HG03520 (cell line): ENCODE measurements at regions not wholly inside any gene's neighbourhood (a gene's known extent, or its start where the extent isn't known, plus 50 kb on each side); places are given as distances from the start of the nearest gene placed in this dataset.

ENCODE experiments used
- ATAC-seq: cut with Tn5 transposase; IDR thresholded peaks from one replicate; pipeline ENCODE4 v1.9.1; 2021; ENCODE audit warnings: mild to moderate bottlenecking, moderate library complexity; ENCODE audit not compliant: unreplicated experiment

DNA sequence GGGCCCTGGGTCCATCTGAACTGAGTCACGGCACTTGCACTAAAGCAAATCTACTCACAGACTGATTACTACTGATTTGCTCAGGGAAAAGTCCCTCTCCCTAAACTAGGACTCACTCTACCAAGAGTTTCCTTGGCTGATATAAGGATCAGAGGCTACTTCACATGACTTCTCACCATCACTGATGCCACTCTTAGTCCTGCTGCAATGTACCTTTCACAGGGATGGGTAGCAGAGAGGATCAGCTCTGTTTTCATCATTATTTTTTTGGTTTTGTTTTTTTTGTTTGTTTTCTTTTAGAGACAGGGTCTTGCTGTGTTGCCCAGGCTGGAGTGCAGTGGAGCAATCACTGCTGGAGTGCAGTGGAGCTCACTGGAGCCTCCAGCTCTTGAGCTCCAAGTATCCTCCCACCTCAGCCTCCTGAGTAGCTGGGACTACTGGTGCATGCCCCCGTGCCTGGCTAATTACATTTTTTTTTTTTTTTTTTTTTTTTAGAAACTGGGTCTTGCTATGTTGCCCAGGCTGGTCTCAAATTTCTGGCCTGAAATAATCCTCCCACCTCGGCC lies 200.6 kb downstream of the JCAD start:
- ATAC-seq = no peak

DNA sequence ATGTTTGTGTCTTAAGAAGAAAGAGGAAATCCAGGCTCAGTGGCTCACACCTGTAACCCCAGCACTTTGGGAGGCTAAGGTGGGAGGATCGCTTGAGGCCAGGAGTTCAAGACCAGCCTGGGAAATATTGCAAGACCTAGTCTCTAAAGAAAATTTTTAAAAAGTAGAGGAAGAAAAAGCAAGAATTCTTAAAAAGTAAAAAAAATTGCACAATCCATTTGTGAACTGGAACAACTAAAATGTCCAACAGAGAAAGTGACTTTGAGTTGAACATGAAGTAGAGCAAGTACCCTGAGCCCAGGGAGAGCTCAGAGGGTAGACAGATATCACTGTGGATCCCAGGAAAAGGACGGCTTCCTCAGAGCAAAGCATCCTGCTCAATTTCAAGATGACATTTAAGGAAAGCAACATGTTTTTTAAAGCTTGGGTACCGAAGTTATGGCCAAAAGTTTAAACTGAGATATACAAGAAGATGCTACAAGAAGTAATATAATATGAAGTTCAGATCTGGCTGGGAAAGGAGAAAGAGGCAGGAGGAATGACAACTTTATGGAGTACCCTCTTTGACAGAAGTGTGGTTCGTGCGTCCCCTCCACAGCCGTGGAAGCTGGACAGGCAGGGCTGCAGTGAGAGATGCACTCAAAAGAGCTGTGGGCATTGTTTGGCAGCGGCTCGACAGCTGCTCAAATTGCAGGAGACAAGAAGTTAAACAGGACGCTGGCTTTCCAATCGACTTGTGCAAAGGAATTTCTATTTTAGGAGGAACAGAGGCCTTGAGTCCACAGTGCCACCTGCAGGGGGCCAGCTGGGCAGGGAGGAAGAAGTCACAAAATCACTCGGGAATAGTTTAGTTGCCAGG lies 201.3 kb downstream of the JCAD start:
- ATAC-seq = no peak

DNA sequence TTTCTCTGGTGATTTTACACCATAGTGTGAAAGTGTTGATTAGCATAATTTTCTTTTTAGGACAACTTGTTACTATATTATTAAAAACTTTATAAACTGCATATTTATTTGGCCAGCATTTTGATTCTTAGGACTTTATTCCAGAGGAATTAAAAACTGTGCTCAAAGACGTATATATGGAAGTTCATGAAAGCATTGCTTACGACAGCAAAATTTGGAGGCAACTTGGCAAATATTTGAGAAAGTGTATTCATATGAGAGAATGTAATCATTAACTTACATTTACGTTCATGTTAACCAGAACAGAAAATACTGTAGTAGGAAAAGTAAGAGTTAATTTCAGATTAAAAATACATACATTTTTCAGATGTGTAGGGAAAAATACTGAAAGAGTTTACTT lies 203.1 kb downstream of the JCAD start:
- no peak for ATAC-seq

DNA sequence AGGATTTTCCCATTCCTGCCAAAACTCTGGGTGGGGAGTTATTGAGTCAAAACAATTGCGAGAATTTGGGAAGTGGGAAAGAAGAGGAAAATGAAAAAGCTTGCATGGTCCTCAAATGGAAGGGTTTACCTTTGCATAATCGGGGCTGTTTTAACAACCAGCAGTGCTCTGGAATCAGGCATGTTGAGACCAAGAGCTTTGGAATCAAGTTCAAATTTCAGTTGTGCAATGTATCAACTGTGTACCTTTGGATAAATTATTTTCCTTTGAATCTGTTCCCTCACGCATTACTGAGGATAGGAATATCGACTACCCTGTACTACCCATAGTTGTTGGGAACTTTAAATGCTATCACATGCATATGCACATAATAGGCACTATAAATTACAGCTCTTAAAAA lies 205.5 kb downstream of the JCAD start:
- ATAC-seq = no peak

DNA sequence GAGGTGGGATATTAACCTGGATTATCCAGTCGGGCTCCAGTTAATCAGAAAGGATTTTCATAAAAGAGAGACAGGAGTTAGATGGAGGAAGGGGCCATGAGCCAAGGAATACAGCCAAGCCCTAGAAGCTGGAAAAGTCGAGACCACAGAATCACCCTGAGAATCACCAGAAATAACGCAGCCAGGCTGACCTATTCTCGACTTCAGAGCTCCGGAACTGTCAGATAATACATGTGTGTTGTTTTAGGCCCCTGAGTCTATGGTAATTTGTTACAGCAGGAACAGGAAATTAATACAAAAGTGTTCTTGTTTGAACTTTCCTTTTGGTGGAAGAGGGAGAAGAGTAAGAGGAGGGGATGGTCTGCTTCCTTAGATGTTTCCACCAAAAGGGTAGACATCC lies 208.1 kb downstream of the JCAD start:
- no peak for ATAC-seq

DNA sequence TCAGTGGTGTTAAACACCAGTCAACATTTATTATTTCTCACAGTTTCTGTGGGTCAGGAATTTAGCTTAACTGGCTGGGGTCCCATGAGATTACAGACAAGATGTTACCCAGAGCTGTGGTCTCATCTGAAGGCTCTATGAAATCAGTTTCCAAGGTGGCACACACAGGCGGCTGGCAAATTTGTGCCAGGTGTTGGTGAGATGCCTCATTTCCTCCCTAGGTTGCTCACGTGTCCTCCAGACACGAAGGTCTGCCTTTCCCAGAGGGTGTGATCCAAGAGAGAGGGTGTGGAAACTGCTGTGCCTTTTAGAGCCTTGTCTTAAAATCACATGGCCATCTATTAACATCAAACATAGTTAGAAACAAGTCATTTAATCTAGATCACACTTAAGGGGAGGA lies 209.0 kb downstream of the JCAD start:
- ATAC-seq = no peak

DNA sequence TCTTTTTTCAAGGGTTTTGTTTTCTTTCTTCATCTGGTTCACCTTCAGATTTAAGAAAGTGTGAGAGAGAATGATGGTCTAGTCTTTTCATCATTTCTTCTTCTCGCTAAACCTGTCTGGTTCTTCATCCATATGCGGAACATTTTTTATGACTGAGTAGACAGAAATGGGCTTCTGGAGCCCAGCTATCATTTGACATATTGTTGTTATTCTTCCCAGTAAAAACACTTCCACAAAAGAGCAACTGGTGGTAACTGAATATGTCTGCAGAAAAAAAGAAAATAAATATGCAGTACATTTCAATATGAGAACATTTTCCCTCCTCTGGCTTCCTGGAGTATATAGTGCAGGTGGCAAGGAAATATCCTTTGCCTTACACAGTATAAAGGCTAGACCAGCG lies 209.5 kb downstream of the JCAD start:
- no peak for ATAC-seq

DNA sequence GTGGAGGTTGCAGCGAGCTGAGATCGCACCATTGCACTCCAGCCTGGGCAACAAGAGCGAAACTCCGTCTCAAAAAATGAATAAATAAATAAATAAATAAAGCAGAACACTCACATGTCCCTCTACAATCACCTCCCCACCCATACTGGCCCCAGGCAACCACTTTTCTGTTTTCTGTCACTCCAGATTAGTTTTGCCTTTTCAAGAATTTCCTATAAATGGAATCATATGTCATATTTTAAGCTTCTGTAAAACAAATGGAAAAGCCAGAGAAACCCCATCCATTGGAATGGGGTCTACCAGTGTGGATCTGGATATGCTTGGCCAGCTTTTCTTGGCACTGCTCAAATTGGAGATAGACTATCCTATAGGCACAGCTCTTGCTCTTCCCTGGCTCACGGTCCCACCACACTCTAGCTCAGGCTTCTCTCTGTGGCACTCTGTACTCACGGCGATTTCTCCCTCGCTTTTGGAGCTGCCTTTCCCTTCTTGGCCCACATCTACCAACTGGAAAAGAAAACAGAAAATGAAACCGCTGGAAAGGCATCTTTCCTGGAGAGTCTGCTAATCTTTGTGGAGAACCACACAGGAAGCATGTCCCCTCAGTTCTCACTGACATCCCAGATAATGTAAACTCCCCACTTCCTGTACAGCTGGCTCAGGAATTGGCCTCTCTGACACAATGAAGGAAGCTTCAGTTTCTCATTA lies 210.1 kb downstream of the JCAD start:
- no peak for ATAC-seq

DNA sequence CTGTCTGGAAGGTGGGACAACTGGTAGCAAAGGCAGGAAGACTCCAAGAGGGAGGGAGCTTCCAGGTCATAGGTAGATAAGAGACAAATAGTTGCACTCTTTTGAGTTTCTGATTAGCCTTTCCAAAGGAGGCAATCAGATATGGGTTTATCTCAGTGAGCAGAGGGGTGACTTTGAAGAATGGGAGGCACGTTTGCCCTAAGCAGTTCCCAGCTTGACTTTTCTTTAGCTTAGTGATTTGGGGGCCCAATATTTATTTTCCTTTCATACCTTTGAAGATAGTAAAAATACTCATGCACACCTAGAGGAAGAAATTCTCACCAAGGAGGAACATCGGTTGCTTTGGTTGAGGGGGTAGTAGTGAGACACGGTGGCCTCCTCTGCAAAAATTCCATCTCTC lies 212.1 kb upstream of the SVIL start:
- no peak for ATAC-seq

DNA sequence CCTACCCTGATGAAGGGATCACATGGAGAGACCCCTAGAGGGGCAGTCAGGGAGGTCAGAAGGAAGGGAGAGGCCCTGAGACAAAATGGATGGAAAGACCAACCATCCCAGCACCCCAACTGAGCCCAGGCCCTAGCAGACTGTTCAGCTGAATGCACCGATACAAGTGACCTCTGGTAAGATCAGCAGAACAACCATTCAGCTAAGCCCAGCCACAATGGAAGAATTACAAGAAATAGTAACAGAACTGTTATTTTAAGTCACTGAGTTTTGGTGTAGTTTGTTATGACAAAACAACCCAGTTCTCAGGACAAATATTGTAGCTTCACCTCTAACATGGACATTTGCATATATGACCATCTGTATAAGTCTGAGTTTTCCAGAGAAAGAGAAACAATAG lies 210.4 kb upstream of the SVIL start:
- ATAC-seq = no peak

DNA sequence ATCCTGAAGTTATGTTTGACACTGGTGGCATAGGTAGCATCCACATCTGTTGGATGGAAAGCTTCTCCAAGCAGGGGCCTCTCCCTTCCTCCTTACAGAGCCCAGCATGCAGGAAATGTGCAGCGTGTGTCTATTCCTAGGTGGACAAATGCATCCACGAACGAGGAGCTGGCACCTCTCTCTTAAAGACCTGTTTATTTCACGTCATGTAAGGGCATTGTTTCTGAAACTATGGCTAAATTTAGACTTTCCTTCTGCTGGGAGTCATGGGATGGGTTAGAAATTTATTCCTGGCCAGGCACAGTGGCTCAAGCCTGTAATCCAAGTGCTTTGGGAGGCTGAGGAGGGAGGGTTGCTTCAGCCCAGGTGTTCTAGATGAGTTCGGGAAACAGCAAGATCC lies 208.4 kb upstream of the SVIL start:
- ATAC-seq = no peak

DNA sequence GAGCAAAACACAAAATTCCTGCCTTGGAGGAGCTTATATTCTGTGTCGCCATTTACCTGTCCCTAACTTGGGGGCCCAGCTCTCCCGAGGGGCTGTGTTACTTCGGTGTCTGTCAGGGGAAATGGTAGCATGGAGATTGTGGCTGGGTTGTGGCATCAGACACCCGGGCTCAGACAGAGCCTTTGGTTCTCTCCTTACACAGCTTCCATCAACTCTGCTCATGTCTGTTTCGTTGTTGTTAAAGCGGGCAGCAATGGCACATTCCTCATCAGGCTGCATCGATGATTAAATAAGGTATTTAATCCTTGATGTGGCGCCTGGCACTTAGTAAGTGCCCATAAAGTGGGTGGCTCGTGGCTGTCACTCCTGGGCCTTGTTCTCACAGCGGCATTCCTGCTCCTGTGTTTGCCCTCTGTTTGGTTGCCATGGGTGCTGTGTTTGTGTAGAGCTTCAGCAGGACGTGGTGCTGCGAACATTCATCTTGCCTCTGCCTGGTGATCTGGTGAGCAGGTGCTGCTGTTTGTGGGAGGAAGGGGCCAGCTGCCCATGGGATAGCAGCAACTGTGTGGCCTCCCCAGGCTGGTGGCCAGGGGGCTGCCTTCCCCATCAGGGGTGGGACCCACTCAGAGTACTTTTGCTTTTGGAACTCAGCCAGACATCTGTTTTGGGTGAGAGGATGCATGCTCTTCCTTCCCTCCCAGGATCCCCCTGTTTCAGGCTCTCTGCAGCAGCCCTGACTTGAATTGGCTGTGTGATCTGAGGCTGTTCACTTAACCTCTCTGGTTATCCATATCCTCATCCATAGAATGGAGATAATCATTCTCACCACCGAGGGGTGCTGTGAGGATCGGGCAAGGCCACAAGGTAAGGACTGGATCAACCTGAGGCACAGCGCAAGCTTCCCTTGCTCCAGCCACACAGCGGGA lies 207.2 kb upstream of the SVIL start:
- no peak for ATAC-seq

DNA sequence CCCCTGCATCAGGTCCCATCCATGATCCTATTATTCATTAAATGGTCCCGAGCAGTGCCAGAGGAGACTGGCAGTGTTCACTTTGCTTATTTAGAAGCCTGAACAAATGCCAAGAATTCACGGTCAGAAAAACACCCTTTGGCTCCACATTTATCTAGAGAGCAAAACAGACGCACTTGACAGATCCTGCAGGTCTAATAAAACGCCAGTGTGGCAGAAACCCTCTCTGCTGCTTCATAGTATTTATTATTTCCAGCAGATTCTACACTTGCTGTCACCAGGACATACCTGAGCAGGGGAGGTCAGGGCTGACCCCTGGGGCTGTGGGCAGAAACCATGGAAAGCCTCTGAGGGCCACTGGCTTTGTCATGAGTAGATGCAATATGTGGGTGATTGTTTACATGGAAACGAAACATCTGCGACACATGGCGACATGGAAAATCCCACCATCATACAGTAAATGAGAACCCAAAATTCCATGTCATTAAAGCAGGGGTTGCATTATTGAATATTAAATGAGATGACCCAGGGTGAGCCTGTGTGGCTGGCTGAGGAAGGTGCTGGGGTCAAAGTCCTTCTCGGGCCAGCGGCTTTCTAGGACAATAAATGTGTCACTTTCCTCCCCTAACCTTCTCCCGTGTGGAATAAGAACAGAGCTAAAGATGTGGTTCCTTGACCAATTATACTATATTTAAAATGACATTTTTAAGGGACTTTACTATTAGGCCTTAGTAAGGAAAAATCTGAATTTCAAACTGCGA lies 205.9 kb upstream of the SVIL start:
- no peak for ATAC-seq

DNA sequence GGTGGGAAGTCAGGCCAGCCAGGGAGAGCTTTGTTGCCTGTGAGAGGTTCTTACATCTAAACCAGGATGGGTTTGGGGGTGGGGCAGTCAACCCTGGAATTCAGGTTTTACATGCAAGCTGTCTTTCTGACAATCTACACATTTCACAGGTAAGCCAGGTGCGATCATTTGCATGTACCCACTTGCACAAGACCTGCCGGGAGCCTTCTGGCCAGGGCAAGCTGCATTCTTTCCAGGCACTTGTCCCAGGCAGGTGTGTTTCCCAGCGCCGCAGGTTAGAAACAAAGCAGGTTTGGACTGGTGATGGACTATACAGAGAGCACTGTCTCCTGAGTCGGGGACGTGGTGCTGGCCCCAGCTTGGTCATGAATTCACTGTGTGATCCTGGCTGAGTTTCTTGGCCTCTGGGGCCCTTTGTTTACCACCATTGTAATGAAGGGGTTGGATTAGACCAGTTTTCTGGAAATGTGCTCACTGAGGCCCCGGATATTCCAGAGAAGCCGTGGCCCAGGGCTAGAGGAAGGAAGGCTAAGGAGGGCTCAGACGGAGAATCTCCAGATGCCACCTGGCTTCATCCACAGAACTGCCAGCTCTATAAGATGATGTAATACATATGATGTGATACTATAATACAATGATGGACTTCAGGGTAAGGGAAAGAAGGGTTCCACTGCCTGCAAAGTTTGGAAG lies 205.2 kb upstream of the SVIL start:
- no peak for ATAC-seq

DNA sequence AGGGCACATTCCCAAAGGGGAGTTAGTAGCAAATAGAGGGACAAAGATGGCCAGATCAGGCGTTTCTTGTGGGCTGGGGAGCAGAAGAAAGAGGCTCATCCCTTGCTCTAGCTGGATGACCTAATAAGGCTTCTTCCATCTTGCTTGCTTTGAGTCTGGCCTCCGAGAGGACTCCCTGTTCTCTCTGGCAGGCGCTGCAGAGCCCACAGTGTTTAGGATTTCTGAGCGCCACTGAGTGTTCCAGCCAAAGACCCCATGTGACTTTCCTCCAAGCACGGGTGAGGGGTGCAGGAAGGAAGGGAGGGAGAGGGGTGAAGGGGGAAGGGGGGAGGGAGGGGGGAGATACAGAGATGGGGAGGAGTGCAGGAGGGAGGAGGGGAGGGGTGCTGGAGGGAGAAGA lies 203.8 kb upstream of the SVIL start:
- ATAC-seq = no peak

DNA sequence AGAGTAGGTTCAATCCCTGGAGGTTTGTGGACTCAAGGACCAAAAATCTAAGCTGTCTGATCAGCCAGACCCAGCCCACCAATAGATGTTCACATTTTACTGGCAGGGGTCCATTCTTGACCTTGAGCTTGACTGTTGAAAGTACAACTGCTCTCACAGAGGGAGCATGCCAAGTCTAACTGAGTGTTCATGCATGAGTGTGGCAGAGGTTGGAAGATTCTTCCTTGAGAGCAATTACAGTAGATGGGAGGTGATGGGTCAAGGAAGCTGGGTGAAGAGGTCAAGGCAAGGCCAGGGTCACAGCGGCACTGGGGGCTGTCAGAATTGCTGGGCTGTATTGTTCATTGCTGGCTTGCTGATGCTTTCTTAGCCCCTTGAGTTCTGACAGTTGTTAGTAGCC lies 202.8 kb upstream of the SVIL start:
- ATAC-seq = no peak

DNA sequence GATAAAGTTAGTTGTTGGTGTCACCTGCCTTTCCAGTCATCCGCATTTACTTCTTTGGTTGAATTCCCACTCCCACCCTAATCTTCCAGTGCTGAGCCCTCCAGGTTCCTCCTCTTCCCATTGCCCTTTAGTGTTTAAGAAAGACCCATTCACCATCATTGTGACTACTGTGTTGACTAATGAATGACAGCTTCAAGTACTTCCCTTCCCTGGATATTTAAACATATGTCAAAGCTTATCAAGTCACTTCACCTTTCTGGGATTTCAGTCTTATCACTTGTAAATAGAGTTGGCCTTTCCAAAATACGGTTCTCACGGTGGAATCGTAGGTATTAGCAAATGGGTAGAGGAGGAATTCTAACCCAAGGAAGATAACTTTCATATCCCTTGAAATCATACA lies 201.6 kb upstream of the SVIL start:
- no peak for ATAC-seq

DNA sequence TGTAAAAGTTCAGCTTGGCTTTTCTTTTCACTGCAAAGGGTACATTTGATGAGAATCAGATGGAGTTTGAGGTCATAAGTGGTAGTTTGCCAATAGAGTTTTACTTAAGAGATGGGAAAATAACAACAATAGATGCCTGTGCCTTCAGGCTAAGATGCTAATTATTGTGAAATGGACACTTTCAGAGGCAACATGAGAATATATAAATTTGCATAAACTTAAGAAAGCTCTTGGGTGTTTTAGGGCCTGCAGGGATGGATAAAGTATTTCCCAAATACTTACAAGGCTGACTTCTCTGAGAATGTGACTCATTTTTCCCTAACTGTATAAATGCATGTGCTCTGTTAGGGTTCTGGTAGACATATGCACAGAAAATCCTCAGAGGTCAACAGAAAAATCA lies 200.3 kb upstream of the SVIL start:
- ATAC-seq = no peak

DNA sequence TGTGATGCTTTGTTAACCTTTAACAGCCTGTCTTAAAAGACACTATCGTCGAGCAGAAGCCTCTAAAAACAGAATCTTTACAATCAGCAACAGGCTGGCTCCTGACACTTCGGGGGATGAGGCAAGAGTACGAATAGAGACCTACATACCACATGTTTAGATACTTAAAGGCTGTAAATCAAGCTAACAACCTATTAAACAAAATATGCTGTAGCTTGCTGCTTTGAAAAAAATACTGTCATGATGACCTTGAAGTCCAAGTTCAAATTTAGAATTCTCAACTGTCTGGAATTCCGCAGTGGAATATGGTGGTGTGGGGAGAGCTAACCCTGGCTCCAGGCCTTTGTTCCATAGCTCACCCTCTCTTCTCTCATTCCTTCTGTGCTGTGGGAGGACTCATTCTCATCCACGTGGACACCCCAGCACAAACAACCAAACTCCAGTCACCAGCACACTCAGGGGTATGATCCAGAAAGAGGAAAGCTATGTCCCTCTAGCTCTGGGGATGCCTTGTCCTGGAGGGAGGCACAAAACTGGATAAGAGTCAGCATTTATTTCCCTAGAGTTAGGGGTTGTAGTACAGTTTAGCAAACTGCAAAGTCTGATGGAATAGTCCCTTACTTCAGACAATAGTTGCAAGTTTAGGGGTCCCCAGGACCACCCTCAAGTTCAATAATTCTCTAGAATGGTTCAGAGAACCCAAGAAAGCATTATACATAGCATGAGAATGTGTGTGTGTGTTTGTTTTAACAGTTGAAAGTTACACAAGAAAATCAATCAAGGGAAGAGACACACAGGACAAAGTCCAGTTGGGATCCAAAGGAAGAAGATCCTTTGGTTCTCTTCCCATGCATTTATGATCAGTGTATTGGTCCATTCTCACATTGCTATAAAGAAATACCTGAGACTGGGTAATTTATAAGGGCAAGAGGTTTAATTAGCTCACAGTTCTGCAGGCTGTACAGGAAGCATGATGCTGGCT lies 196.1 kb upstream of the SVIL start:
- no peak for ATAC-seq
